Fibroblast of skin of left biceps (primary cell): ENCODE measurements at regions not wholly inside any gene's neighbourhood (a gene's known extent, or its start where the extent isn't known, plus 50 kb on each side); places are given as distances from the start of the nearest gene placed in this dataset.
"Not testable (repeated sequence)": the region's sequence is repeated elsewhere in the genome, so short reads cannot be mapped to it uniquely, and the experiment has no call there.

Experiments used
- DNase-seq, 2 experiments: peaks; one replicate each; pipeline ENCODE4 v3.0.0-alpha.2; 2013; ENCODE audit warnings: low read depth in 2 of 2

GRCh38 chr3:26369133-26369532 lies 253.4 kb upstream of the LRRC3B start:
- DNase-seq, result no peak

GRCh38 chr3:26375843-26376530 lies 246.6 kb upstream of the LRRC3B start:
- no peak for DNase-seq

GRCh38 chr3:26381411-26381810 lies 241.2 kb upstream of the LRRC3B start:
- no peak for DNase-seq

GRCh38 chr3:26406636-26407035 lies 215.9 kb upstream of the LRRC3B start:
- no peak for DNase-seq

GRCh38 chr3:26418553-26418952 lies 204.0 kb upstream of the LRRC3B start:
- no peak for DNase-seq

GRCh38 chr3:26422415-26422814 lies 200.2 kb upstream of the LRRC3B start:
- DNase-seq, result no peak

GRCh38 chr3:26425076-26425475 lies 197.5 kb upstream of the LRRC3B start:
- DNase-seq, result no peak

GRCh38 chr3:26428992-26429391 lies 193.6 kb upstream of the LRRC3B start:
- no peak for DNase-seq

GRCh38 chr3:26437678-26438077 lies 184.9 kb upstream of the LRRC3B start:
- peak; percentile 12 to 22 for DNase-seq

- DNase-seq, result no peak
These were observed 184.1 kb upstream of the LRRC3B start for GRCh38 chr3:26438325-26438940.

GRCh38 chr3:26438981-26439884 lies 183.3 kb upstream of the LRRC3B start:
- no peak for DNase-seq

- DNase-seq, result no peak
These were observed 172.6 kb upstream of the LRRC3B start for GRCh38 chr3:26449996-26450395.

GRCh38 chr3:26452363-26452762 lies 170.2 kb upstream of the LRRC3B start:
- DNase-seq, result no peak

- DNase-seq, result no peak
These were observed 161.6 kb upstream of the LRRC3B start for GRCh38 chr3:26460985-26461384.

- DNase-seq, result no peak
These were observed 150.2 kb upstream of the LRRC3B start for GRCh38 chr3:26472345-26472744.

- no peak for DNase-seq
These were observed 147.9 kb upstream of the LRRC3B start for GRCh38 chr3:26474706-26475105.

GRCh38 chr3:26480377-26480776 lies 142.2 kb upstream of the LRRC3B start:
- no peak for DNase-seq

GRCh38 chr3:26484140-26484539 lies 138.4 kb upstream of the LRRC3B start:
- no peak for DNase-seq

- DNase-seq, result no peak
These were observed 124.3 kb upstream of the LRRC3B start for GRCh38 chr3:26498271-26498670.

- DNase-seq, result no peak
These were observed 117.2 kb upstream of the LRRC3B start for GRCh38 chr3:26505399-26505798.

GRCh38 chr3:26514445-26515029 lies 108.0 kb upstream of the LRRC3B start:
- DNase-seq, result not testable (repeated sequence)

- no peak for DNase-seq
These were observed 107.2 kb upstream of the LRRC3B start for GRCh38 chr3:26515351-26515750.
